Stimulated activated CD4-positive, alpha-beta T cell treated with anti-CD3 and anti-CD28 coated beads, Interleukin-15, amount 100 ng/mL, for 24 hours (primary cell): ENCODE measurements at regions not wholly inside any gene's neighbourhood (a gene's known extent, or its start where the extent isn't known, plus 50 kb on each side); places are given as distances from the start of the nearest gene placed in this dataset.
"Not testable (repeated sequence)": the region's sequence is repeated elsewhere in the genome, so short reads cannot be mapped to it uniquely, and the experiment has no call there.

Experiments used
- DNase-seq: peaks from one replicate; pipeline ENCODE4 v3.0.0-alpha.2; 2020

DNA sequence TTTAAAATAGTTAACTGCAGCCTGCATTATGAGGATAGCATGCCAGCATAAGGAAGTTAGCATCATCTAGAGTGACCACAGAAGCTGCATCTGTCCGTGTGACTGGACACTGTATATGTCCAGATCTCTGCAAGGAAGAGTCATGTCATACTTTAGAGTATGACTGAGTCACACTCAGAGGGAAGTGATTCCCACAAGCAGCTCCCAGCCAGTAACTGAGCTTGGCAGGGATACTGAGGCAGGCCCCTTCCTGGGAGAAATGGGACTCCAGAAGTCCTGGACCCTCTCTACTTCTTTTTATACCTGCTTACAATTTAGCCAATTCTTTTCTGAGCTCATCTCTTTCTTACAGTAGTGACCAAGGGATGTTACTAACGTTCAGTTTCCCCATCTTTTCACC is 2975.9 kb downstream of the RPIA start:
- not testable (repeated sequence) for DNase-seq

- DNase-seq = not testable (repeated sequence)
Observed at GRCh38 chr2:91685541-91685940, 2994.1 kb downstream of the RPIA start.

DNA sequence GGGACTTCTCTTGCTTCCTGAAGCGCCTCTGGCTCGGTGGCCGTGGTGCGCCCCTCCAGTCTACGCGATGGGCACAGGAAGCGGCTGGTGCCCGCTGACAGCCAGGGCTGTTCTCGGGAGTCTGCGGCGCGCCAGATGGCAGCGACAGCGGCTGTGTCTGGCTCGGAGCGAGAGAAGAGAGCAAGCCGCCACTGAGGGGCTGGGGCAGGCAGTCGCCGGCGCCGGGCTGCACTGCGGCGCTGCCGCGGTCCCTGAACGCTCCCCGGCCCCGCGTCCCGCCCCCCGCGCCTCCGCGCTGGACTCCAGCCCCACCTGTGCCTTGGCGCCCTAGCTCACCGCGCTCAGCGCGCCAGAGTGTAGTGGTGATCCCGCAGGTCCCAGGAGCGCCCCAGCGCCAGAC is 2994.6 kb downstream of the RPIA start:
- DNase-seq = not testable (repeated sequence)
